Stomach (tissue), 8 donors: ENCODE measurements at regions not wholly inside any gene's neighbourhood (a gene's known extent, or its start where the extent isn't known, plus 50 kb on each side); places are given as distances from the start of the nearest gene placed in this dataset.

Experiments
- DNase-seq, 2 donors: peaks; one replicate each; pipeline versions ENCODE4 v3.0.0 to v3.0.0-alpha.2; 2013 to 2019
- H3K27ac ChIP-seq, 5 donors: fragments of 200-600 bp in 4 of 5; sonication (generic) in 4 of 5; one replicate each; pipeline ENCODE4 v1.5.1; 2013 to 2019; ENCODE audit warnings: mild to moderate bottlenecking in 1 of 5, moderate library complexity in 1 of 5
- H3K27me3 ChIP-seq, 3 donors: fragments of 200-600 bp; sonication (generic); one replicate each; pipeline ENCODE4 v1.5.1; 2017 to 2019; ENCODE audit warnings: mixed run types in 1 of 3
- H3K36me3 ChIP-seq, 4 donors: fragments of 200-600 bp; sonication (generic); 1 replicate in 3 of 4; 2 replicates in 1 of 4; pipeline ENCODE4 v1.5.1; 2016 to 2019
- H3K4me1 ChIP-seq, 4 donors: fragments of 200-600 bp; sonication (generic); one replicate each; pipeline ENCODE4 v1.5.1; 2016 to 2019
- H3K4me3 ChIP-seq, 4 donors: fragments of 200-600 bp; sonication (generic) in 3 of 4; one replicate each; pipeline ENCODE4 v1.5.1; 2016 to 2019; ENCODE audit warnings: mild to moderate bottlenecking in 1 of 4
- H3K9me3 ChIP-seq, 4 donors: fragments of 200-600 bp; sonication (generic); one replicate each; pipeline ENCODE4 v1.5.1; 2016 to 2019
- EP300 ChIP-seq: sonication (generic); formaldehyde crosslinking; IDR thresholded peaks from one replicate; pipeline ENCODE4 v1.6.1; 2017; ENCODE audit warnings: antibody characterized with exemption
- POLR2A ChIP-seq, 4 donors: fragments of 450-650 bp; IDR thresholded peaks; one replicate each; pipeline ENCODE4 v1.6.1; 2016; ENCODE audit warnings: antibody characterized with exemption in 4 of 4, control low read depth in 2 of 4, mild to moderate bottlenecking in 1 of 4, moderate library complexity in 1 of 4
- POLR2AphosphoS5 ChIP-seq, 3 donors: sonication (generic); formaldehyde crosslinking; IDR thresholded peaks; one replicate each; pipeline ENCODE4 v1.6.1; 2016; ENCODE audit warnings: antibody characterized with exemption in 3 of 3
- WGBS, 5 donors: extraction: QIAGEN DNeasy Blood & Tissue Kit in 3 of 5; methylation state at CpG; one replicate each; pipeline versions ENCODE4 v1.1.5 to v1.1.7; 2013 to 2018; 5-methylcytosine and 5-hydroxymethylcytosine counted together
- intact Hi-C: fragments of 100-400 bp; cut with DNase I; formaldehyde crosslinking; loops from one replicate; pipeline ENCODE4 v1.15.1; 2023; ENCODE audit warnings: low total_unique reads
- TF ChIP-seq, protein P1 (sequence below), 7 experiments: fragments of 450-650 bp in 4 of 7; fragments of 200-600 bp in 3 of 7; sonication (generic) in 3 of 7; IDR thresholded peaks; one replicate each; pipeline ENCODE4 v1.5.1; 2016 to 2019; ENCODE audit warnings: antibody characterized with exemption in 7 of 7, control low read depth in 2 of 7, mild to moderate bottlenecking in 1 of 7
- donor health status: healthy with polysubstance abuse.
- donor health status: Bipolar disorder and iron deficiency.
- donor health status: healthy.

DNA sequence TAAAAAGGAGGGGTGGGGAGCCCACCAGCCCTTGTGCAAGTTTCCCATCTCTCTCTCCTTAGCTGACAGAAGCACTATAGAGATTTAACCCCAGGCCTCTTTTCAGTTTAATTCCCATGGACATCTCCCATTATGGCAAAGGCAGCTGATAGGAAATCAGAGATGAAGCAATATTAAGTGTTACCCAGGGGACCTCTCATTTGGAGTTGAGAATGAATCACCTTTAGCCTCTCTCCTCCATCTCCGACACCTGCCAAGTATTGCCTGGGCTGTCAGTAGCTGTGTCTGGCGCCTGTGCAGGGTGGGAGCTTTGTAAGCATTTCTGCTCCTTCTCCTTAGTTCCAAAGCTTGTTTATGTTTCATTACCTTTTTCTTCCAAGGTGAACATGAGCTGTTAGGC is 109.0 kb downstream of the AQP4 start:
- DNase-seq = no peak
- Histone ChIP-seq H3K27me3 (no peaks in the 10 kb centered on the region), H3K27ac (no peak overlapping the region), H3K4me1 (peaks cover 0 to 17% (median 9%) of the 10 kb centered on the region in 4 donors), H3K9me3 (no peaks in the 10 kb centered on the region), H3K36me3 (no peaks in the 10 kb centered on the region), H3K4me3 (no peak overlapping the region)
- intact Hi-C loops = no loop called here
- TF ChIP-seq, protein P1, sequence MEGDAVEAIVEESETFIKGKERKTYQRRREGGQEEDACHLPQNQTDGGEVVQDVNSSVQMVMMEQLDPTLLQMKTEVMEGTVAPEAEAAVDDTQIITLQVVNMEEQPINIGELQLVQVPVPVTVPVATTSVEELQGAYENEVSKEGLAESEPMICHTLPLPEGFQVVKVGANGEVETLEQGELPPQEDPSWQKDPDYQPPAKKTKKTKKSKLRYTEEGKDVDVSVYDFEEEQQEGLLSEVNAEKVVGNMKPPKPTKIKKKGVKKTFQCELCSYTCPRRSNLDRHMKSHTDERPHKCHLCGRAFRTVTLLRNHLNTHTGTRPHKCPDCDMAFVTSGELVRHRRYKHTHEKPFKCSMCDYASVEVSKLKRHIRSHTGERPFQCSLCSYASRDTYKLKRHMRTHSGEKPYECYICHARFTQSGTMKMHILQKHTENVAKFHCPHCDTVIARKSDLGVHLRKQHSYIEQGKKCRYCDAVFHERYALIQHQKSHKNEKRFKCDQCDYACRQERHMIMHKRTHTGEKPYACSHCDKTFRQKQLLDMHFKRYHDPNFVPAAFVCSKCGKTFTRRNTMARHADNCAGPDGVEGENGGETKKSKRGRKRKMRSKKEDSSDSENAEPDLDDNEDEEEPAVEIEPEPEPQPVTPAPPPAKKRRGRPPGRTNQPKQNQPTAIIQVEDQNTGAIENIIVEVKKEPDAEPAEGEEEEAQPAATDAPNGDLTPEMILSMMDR (IDR thresholded peaks at IDR 0.05) = no peak
- TF ChIP-seq POLR2AphosphoS5 (IDR thresholded peaks at IDR 0.05) = no peak
- no peak for TF ChIP-seq EP300
- TF ChIP-seq POLR2A (IDR thresholded peaks at IDR 0.05) = no peak
- 55 to 70% (median 61%) methylated on average over 2 of the region's 2 CpGs for WGBS, 5 donors

DNA sequence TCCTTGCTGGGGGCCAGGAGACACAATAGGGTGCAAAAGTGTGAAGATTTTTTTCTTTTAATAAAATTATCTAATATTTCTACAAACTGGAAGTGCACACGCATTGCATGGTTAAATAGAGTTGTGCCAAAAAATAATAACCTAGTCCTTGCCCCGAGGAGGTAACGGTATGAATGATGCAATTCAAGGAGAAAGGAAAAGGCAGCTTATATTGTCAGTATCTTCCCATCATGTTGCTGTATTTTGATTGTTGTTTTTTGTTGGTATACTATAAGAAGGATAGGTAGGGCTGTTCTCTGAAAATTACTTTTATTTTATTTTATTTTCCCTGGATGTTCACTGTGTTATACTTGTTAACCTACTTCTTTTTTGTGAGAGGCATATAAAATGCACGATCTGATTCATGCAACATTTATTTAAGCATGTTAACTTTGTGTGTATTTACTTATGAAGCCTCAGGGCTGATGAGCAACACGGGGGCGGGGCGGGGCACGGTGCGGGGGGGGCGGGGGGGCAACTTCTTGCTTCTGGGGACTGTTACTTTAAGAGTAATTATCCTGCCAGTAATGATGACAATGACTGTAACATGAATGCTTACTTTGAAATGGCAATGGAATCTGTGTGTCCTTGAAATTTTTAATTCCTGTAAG is 118.6 kb downstream of the AQP4 start:
- 36 to 45% (median 41%) methylated on average over 10 of the region's 10 CpGs for WGBS, 5 donors
- Histone ChIP-seq H3K27me3 (no peaks in the 10 kb centered on the region), H3K27ac (no peak overlapping the region), H3K36me3 (no peaks in the 10 kb centered on the region), H3K4me1 (peaks cover 0 to 14% (median 5%) of the 10 kb centered on the region in 4 donors), H3K9me3 (no peaks in the 10 kb centered on the region), H3K4me3 (no peak overlapping the region)
- no peak for DNase-seq
- TF ChIP-seq EP300 (no peak), POLR2A (IDR thresholded peaks at IDR 0.05) (no peak), POLR2AphosphoS5 (IDR thresholded peaks at IDR 0.05) (no peak)
- TF ChIP-seq, protein P1 (IDR thresholded peaks at IDR 0.05) = no peak
- intact Hi-C loops = no loop called here

DNA sequence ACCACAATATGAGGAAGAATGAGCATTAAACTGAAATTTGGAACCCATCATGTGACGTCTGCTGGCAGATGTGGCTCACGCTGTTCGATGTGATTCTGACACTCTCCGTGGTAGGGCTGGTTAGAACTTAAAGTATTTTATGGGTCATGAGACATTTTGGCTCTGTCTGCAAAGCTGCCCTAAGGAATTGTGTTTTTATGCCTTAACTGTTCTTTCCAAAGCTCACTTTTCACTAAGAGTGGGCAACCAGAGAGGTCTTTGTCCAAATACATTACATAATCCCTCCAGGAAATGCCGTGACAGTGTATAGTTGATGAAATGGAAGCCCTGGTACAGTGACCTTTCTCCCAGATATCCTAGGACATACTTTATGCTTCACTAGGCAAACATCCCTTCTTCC is 119.1 kb downstream of the AQP4 start:
- Histone ChIP-seq H3K27ac (no peak overlapping the region), H3K4me3 (no peak overlapping the region), H3K9me3 (no peaks in the 10 kb centered on the region), H3K4me1 (peaks cover 0 to 14% (median 5%) of the 10 kb centered on the region in 4 donors), H3K27me3 (no peaks in the 10 kb centered on the region), H3K36me3 (no peaks in the 10 kb centered on the region)
- TF ChIP-seq, protein P1 (IDR thresholded peaks at IDR 0.05) = no peak
- TF ChIP-seq POLR2A (IDR thresholded peaks at IDR 0.05) (no peak), EP300 (no peak), POLR2AphosphoS5 (IDR thresholded peaks at IDR 0.05) (no peak)
- DNase-seq = no peak
- intact Hi-C loops = no loop called here
- 53 to 70% (median 58%) methylated on average over 5 of the region's 5 CpGs for WGBS, 5 donors

DNA sequence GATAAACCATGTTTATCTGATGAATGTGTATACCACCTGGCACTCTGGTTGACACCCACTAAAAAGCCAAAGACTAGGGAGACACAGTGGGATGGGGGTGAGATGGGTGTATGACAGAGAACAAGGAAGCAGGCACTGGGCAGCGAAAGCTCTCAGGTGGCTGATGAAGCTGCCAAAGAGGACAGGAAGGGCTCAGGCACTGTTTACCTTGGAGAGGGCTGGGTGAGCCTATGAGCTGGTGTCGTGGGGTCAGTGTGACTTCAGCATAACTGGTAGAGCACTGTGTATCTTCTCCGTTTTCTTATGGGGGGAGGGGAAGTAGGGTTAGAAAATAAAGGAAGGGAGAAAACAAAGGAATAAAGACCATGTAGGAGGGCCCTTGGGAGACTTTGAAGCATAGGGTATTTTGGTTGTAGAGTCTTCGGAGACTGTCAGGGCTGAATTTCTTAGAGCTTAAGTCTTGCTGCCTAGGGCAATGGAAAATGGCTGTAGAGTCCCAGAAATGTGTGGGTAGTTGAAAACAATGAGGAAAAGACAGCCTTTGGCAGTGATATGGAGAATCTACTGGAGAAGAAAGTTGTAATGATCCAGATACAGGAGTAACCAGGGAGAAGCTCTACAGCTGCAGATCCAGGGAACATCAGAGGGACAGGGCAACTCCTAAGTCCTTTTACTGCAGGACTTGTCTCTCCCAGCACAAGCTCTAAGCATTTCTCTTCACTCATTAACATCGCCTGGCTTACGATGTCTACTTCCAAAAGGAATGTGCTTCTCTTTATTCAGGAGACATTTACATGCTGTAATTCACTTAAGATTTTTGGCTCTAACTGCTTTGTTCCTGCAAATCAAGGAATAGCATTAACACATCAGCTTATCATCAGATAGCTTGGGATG is 120.0 kb downstream of the AQP4 start:
- Histone ChIP-seq H3K36me3 (no peaks in the 10 kb centered on the region), H3K27me3 (no peaks in the 10 kb centered on the region), H3K27ac (no peak overlapping the region), H3K4me3 (no peak overlapping the region), H3K9me3 (no peaks in the 10 kb centered on the region), H3K4me1 (peaks cover 0 to 14% (median 5%) of the 10 kb centered on the region in 4 donors)
- intact Hi-C loops = no loop called here
- peak in 1 of 2 donors; percentile 31 for DNase-seq
- TF ChIP-seq POLR2AphosphoS5 (IDR thresholded peaks at IDR 0.05) (no peak), EP300 (no peak), POLR2A (IDR thresholded peaks at IDR 0.05) (no peak)
- TF ChIP-seq, protein P1 (IDR thresholded peaks at IDR 0.05) = no peak
- 60 to 70% (median 64%) methylated on average over 6 of the region's 6 CpGs for WGBS, 5 donors
